ENCODE measurements at regions not wholly inside any gene's neighbourhood (a gene's known extent, or its start where the extent isn't known, plus 50 kb on each side); places are given as distances from the start of the nearest gene placed in this dataset.

DNA sequence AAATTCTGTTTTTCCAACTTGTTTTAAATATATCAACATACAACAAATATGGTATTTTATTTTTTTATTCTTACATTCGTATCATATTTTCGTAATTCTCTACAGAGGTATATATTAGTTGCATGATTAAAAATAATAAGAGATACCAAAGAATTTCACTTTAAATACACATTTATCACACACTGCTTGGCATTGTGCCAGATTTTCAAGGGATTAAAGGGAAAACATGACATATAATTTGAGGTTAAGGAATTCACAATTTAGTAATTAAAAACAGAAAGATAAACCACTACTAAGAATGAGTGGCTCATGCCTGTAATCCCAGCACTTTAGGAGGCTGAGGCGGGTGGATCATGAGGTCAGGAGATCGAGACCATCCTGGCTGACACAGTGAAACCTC, 484.7 kb upstream of the SORCS1 start:
- H3K4me3 ChIP-seq (ENCODE audit: low read depth, low read length, poor library complexity, severe bottlenecking) = no peak overlapping the region
- H3K4me1 ChIP-seq (ENCODE audit: insufficient read depth, low read length, severe bottlenecking) = no peaks in the 10 kb centered on the region
- no peaks in the 10 kb centered on the region for H3K36me3 ChIP-seq (ENCODE audit: insufficient read depth, low read length)
- H3K27ac ChIP-seq (ENCODE audit: low read depth, low read length, poor library complexity, severe bottlenecking) = no peak overlapping the region
- no peaks in the 10 kb centered on the region for H4K20me1 ChIP-seq (ENCODE audit: insufficient read depth, low read length)
- H3K27me3 ChIP-seq (ENCODE audit: insufficient read depth, low read length) = no peaks in the 10 kb centered on the region
- H3K4me2 ChIP-seq (ENCODE audit: low read length) = no peak overlapping the region
- H3K9me2 ChIP-seq (ENCODE audit: low read depth, low read length) = no peaks in the 10 kb centered on the region
- TF ChIP-seq EZH2 (IDR thresholded peaks at IDR 0.05; ENCODE audit: borderline replicate concordance, low read length) (no peak), CTCF (IDR thresholded peaks at IDR 0.05; ENCODE audit: low read length) (no peak)
- H3K9me3 ChIP-seq (ENCODE audit: low read length) = no peaks in the 10 kb centered on the region
- no peak overlapping the region for H3K9ac ChIP-seq (ENCODE audit: low read length)
- no peaks in the 10 kb centered on the region for H3F3A ChIP-seq (ENCODE audit: insufficient read depth, low read length)
- no peaks in the 10 kb centered on the region for H3K79me2 ChIP-seq (ENCODE audit: insufficient read depth, low read length)
- no peak overlapping the region for H2AFZ ChIP-seq (ENCODE audit: low read length)

GRCh38 chr10:107647462-107647861, 483.0 kb upstream of the SORCS1 start:
- H4K20me1 ChIP-seq (ENCODE audit: insufficient read depth, low read length) = no peaks in the 10 kb centered on the region
- no peaks in the 10 kb centered on the region for H3F3A ChIP-seq (ENCODE audit: insufficient read depth, low read length)
- H3K27ac ChIP-seq (ENCODE audit: low read depth, low read length, poor library complexity, severe bottlenecking) = no peak overlapping the region
- no peaks in the 10 kb centered on the region for H3K27me3 ChIP-seq (ENCODE audit: insufficient read depth, low read length)
- no peaks in the 10 kb centered on the region for H3K79me2 ChIP-seq (ENCODE audit: insufficient read depth, low read length)
- TF ChIP-seq EZH2 (IDR thresholded peaks at IDR 0.05; ENCODE audit: borderline replicate concordance, low read length) (no peak), CTCF (IDR thresholded peaks at IDR 0.05; ENCODE audit: low read length) (no peak)
- H3K4me1 ChIP-seq (ENCODE audit: insufficient read depth, low read length, severe bottlenecking) = no peaks in the 10 kb centered on the region
- no peak overlapping the region for H3K9ac ChIP-seq (ENCODE audit: low read length)
- H3K4me3 ChIP-seq (ENCODE audit: low read depth, low read length, poor library complexity, severe bottlenecking) = no peak overlapping the region
- H3K36me3 ChIP-seq (ENCODE audit: insufficient read depth, low read length) = no peaks in the 10 kb centered on the region
- no peaks in the 10 kb centered on the region for H3K9me2 ChIP-seq (ENCODE audit: low read depth, low read length)
- H3K9me3 ChIP-seq (ENCODE audit: low read length) = no peaks in the 10 kb centered on the region
- H3K4me2 ChIP-seq (ENCODE audit: low read length) = no peak overlapping the region
- no peak overlapping the region for H2AFZ ChIP-seq (ENCODE audit: low read length)

DNA sequence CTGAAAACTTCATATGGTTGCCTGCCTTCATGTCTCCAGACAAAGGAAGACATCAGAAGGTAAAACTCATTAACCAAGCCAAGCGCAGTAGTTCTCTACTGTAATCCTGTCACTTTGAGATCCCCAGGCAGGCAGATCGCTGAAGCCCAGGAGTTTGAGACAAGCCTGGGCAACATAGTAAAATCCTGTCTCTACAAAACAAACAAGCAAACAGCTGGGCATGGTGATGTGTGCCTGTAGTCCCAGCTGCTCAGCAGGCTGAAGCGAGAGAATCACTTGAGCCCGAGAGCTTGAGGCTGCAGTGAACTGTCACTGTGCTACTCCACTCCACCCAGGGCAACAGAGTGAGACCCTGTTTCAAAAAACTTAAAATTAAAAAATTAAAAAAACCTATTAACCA, 467.4 kb upstream of the SORCS1 start:
- Histone ChIP-seq H3K9me2 (ENCODE audit: low read depth, low read length) (no peaks in the 10 kb centered on the region), H3K79me2 (ENCODE audit: insufficient read depth, low read length) (no peaks in the 10 kb centered on the region), H3K9me3 (ENCODE audit: low read length) (no peaks in the 10 kb centered on the region), H3K27me3 (ENCODE audit: insufficient read depth, low read length) (no peaks in the 10 kb centered on the region), H2AFZ (ENCODE audit: low read length) (no peak overlapping the region), H3K4me3 (ENCODE audit: low read depth, low read length, poor library complexity, severe bottlenecking) (no peak overlapping the region), H3K4me1 (ENCODE audit: insufficient read depth, low read length, severe bottlenecking) (no peaks in the 10 kb centered on the region), H4K20me1 (ENCODE audit: insufficient read depth, low read length) (no peaks in the 10 kb centered on the region), H3K9ac (ENCODE audit: low read length) (no peak overlapping the region), H3F3A (ENCODE audit: insufficient read depth, low read length) (no peaks in the 10 kb centered on the region), H3K4me2 (ENCODE audit: low read length) (no peak overlapping the region), H3K36me3 (ENCODE audit: insufficient read depth, low read length) (no peaks in the 10 kb centered on the region), H3K27ac (ENCODE audit: low read depth, low read length, poor library complexity, severe bottlenecking) (no peak overlapping the region)
- TF ChIP-seq CTCF (IDR thresholded peaks at IDR 0.05; ENCODE audit: low read length) (no peak), EZH2 (IDR thresholded peaks at IDR 0.05; ENCODE audit: borderline replicate concordance, low read length) (no peak)

All from OCI-LY1 (cell line).